NCI-H226 (cell line): ENCODE measurements at regions not wholly inside any gene's neighbourhood (a gene's known extent, or its start where the extent isn't known, plus 50 kb on each side); places are given as distances from the start of the nearest gene placed in this dataset.
"Not testable (repeated sequence)": the region's sequence is repeated elsewhere in the genome, so short reads cannot be mapped to it uniquely, and the experiment has no call there.

ENCODE experiments used
- DNase-seq: peaks from one replicate; pipeline ENCODE4 v3.0.0-alpha.2; 2015

DNA sequence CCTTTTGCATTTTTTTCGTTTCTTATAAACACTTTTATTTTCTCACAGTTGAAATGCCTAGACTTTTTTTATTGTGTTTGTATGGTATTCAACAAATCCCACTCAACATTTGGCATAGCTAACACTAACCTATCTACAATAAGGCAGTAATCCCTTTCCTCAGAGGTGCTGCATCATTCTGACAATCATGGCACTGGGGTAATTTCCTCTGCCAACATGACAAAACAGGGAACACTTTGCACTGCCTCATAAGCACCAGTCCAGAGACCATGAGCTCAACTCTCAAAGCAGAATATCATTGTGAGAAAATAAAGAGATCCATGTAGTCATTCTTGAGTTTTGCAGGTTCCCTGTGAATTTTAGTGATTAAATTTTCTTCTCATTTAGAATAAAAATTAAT is 183.8 kb upstream of the INTU start:
- no peak for DNase-seq

DNA sequence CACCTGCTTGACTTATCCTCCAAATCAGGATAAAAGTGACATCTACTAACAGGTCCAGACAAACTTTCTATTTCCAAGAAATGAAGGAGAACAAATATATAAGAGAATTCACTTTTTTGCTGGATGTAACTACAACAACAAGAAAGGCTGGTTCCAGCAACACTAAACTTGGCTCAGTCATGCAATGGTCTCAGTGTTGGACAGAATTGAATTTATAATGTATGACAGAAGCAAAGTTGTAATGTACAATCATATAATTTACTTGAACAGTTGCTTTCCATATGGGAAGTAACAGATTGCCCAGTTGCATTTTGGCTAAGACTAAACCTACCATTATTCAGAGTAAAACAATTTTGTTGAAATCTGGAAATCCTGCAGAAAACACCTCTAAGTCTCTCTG is 183.3 kb upstream of the INTU start:
- no peak for DNase-seq

DNA sequence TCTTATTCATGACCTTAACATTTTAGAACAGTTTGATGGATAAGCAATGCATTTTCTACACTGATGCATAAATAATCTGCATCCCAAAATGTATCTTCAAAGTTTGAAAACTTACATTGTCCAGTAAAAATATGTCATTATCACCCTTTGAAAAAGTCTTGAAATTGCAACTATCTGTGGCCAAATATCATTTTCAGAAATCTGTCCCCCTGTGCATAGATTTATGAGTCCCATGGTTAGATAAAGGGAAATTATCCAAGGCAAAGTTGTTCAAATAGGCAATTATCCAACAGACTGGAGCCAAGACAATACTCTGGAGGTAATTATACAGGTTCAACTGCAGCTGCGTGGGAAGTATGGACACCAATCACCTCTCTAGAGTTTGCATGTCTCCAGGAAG is 182.5 kb upstream of the INTU start:
- DNase-seq = no peak

DNA sequence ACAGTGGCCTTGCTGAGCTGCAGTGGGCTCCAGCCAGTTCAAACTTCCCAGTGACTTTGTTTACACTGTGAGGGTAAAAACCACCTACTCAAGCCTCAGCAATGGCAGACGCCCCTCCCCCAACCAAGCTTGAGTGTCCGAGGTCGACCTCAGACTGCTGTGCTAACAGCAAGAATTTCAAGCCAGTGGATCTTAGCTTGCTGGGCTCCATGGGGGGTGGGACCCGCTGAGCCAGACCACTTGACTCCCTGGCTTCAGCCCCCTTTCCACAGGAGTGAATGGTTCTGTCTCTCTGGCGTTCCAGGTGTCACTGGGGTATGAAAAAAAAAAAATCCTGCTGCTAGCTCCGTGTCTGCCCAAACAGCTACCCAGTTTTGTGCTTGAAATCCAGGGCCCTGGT is 168.9 kb upstream of the INTU start:
- no peak for DNase-seq

DNA sequence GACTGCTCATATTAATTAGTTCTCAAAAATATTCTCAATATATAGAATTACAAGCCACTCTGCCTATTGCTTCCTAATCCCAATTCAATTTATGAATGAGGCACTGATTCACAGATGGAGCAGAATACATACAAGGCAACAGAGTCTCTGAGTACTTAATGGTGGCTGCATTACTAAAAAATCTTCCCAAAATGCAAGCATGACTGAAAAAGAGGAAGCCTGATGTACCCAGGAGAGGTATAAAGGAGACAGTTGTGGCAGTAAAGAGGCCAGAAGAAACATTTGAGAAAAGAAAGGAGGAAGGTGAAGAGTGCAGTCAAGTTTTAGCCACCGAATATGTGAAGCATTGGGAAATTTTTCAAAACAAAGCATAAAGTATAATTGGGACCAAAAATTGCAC is 163.2 kb upstream of the INTU start:
- DNase-seq = no peak

DNA sequence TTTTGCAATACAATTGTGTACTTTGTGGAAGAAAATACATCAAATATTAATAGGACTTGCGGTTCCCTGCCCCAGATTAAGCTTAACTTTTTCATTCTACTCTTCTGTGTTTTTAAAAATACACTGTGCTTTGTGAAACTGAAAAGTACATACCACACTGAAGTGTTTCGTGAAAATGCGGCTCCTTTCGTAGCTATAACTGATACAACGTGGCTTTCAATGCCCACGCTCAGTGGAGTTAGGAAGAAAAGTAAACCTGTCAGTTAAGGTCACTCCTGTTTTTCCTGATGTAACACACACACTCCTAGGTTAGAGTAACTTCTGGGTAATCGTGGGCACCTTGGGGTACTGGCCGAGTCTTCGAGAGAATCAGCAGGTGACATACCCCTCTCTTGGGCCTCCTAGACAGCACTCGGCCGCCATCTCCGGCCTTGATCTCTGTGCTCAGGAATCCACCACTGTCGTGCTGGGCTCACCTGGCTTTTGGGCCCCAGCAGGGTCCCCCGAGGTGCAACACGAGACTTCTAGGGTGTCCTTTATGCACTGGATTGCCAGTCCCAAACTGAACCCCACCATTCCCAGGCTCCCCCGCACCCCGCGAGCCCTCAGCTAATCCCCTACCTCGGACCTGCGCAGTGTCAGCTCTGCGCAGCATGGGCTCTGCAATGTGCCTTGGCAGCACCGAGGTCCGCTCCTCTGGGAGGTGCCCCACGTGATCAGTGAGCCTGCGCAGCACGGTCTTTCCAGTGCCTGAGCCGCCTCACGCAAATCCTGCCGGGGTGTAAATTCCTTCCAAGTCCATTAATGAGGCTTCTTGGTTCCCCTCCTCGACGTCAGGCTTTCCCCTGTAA is 162.6 kb upstream of the INTU start:
- no peak for DNase-seq

DNA sequence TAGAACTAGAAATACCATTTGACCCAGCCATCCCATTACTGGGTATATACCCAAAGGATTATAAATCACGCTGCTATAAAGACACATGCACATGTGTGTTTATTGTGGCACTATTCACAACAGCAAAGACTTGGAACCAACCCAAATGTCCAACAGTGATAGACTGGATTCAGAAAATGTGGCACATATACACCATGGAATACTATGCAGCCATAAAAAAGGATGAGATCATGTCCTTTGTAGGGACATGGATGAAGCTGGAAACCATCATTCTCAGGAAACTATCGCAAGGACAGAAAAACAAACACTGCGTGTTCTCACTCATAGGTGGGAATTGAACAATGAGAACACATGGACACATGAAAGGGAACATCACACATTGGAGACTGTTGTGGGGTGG is 154.5 kb upstream of the INTU start:
- DNase-seq = not testable (repeated sequence)

DNA sequence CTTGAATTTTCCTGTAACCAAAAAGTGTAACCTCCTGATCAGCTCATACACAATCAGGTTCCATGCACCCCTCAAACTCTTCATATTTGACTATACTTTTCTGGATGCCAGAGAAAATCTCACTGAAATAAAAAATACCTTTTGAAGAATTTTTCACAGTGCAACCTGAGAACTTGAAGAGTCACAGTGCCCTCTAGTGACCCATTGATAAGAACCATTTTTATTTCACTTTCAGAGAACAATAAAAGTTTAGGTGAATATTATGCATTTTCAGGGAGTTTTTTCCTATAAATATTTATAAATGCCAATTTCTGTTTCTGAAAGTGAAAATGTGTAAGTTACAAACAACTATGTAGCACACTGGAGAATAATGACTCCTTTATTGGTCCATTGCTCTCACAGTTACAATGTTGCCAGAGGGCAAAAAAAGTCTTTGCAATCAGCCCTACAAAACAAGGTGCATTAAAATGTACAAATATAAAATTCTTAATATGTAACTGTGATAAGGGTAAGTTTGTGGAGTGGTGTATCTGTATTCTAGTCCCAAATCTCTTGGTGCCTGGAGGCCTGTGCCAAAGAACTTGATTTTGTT is 153.6 kb upstream of the INTU start:
- DNase-seq = no peak

DNA sequence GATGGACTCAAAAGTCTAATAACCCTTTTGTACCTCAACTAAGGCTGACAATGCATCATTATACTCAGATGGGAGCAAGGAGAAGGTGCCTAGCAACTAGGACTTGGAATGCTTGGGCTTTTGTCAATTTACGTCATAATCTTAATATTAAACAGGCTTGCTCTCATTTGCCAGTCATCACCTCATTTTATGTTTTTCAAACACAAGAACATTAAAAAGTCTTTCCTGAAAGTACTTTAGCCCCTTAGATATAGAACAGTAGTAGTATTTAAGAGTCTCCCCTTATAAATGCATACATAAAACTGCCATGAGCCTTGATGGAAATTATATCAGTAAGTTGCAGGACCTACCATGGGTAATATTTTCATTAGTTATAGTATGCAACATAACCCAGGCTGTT is 150.7 kb upstream of the INTU start:
- no peak for DNase-seq

DNA sequence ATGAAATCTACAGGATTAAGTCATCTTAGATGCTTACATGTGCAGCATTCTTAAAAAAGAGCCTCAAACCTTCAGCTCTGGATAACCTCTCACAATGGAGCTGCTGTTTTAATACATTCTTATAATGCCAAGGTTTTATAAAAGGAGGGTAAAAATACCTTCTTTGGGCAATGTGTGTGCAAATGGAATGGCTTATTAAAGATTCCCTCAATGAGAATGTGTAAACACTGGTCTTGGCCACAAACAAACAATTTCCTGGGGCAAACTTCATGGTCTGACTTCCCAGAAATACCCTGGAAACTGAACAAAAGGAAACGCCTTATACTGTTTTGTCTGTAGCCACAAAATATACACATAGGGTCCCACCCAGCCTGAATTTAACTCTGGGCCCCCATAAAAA is 148.6 kb upstream of the INTU start:
- DNase-seq = no peak

DNA sequence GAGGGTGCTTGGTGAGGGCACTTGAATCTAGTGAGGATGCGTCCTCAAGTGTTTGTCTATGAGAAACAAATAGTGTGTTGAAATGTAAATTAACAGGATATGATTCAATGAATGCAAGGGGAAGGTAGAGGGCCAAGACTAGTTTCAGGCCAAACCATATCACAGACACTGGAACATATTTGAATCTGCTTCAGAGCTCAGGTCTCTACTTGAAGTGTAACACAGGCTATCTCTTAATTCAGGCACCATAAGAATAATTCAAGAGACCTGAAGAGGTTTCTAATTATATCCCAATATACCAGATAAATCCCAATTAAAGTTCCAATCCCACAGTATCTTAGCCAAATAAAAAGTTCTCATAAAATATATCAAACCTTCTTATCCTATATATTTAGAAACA is 146.5 kb upstream of the INTU start:
- DNase-seq = no peak

DNA sequence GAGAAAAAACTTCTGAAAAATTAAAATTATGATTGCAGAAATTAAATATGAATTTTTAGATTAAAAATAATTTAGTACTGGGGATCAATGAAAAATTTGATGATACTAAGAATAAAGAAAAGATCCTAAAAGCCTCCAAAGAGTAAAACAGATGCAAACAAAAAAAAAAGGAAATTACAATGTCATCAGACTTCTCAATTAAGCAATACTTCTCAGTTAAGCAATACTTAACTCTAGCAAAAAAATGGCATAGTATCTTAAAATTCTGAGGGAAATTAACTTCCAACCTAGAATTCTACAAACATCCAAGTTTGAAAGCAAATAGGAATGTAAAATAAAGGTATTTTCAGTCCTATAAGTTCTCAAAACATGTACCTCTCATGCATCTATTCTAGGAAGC is 141.2 kb upstream of the INTU start:
- no peak for DNase-seq

DNA sequence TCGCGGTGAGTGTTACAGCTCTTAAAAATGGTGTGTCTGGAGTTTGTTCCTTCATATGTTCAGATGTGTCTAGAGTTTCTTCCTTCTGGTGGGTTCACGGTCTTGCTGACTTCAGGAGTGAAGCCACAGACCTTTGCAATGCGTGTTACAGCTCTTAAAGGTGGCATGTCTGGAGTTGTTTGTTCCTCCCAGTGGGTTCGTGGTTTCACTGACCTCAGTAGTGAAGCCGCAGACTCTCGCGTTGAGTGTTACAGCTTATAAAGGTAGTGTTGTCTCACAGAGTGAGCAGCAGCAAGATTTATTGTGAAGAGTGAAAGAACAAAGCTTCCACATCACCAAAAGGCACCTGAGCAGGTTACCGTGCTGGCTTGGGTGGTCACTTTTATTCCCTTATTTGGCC is 135.9 kb upstream of the INTU start:
- DNase-seq = not testable (repeated sequence)

DNA sequence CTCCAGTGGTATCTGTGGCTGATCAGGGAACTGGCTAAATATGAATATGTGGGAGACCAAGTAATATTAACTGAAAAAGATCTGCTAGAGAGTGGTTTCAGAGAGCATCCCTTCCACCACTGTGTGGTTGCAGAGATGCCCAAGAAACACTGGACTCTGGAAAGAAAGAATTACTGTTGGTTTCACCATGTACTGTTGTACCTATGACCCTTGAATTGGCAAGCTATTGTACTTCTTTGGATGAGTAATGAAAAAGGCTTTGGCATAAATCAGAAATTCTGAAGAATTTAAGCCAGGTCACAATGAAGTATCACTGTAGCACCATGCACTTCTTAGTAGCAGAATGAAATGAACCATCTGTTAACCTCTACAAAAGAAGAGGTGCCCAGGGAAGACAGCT is 134.4 kb upstream of the INTU start:
- no peak for DNase-seq

DNA sequence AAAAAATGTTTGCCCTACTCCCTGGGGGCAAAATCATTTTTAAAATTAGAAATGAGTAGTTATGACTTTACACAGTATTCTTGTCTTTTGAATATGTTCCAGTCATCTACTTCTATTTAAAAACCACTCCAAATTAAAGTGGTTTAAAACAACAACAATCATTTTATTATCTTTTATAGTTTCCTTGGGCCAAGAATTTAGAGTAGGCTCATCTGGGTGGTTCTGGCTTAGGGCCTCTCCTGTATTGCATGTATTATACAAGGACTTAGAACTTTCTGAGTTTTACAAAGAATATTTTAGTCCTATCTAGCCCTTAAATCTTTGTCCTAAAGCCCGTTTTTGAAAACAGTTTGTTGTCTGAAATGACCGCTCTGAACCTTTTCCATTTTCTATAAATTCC is 132.5 kb upstream of the INTU start:
- no peak for DNase-seq

DNA sequence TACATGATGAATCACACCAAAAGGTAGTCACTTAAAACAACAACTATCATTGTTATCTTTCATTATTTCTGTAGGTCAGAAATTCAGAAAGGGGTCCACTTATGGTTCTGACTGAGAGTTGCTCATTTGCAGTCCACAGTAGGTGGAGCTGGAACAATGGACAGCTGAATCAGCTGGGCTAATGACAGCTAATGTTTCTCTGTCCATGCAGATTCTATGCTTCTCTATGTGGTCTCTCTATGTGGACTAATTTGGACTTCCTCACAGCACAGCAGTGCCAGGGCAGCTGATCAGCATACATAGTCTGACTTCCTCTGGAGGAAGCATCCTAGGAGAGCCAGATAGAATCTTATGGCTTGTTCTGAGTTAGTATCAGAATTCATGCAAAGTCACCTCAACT is 131.7 kb upstream of the INTU start:
- no peak for DNase-seq

DNA sequence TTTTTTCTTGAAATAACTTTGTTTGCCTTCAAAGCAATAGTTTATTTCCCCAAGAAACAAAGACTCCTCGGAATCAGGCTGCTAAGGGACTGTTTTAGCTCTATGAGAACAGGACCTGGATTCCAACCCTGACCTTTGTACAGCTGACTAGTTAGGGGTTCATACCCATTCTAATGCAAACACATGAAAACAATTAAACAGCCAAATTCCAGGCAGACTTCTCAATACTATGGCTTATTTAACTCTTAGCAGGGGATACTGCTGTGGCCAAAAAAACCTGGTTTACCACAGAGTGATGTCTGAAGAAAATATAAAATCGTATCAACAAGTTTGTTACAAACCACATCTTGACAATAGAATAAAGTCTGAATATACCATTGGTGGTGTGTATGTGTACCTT is 129.6 kb upstream of the INTU start:
- no peak for DNase-seq

DNA sequence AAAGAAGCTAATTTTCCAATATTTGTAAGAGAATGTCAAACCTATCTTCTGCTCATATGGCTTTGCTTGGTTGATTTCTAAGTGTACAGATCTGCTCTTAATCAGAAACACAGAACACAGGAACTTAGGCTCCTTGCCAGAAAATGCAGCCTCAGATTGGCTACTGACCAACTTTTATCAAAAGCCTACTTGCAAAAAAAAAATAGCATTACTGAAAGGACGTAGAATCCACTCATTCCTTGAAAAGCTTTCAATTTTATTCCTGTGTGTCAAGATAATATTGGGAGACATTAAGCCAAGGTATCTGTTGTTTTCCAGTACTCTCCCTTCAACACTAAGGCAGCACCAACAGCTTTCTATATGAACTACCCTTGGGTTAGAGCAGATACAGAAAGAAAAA is 127.6 kb upstream of the INTU start:
- DNase-seq = peak; percentile 7

DNA sequence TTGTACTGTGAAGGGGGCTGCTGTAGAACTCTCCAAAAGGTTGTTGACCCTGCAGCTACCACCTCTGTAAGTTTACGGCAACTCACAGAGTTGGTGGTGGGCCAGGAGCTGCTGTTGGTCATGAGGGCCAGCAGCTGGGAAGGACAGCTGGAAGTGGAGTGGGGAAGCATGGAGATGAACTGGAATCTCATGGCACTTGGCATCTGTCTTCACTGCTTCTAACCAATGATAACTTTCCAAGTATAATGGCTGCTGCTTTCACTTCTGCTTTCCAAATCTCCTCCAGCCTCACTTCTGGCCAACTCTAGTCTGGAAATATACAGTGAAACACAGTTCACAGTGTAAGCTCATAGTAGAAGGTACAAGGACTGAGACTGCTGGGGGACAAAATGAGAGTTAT is 126.5 kb upstream of the INTU start:
- no peak for DNase-seq

DNA sequence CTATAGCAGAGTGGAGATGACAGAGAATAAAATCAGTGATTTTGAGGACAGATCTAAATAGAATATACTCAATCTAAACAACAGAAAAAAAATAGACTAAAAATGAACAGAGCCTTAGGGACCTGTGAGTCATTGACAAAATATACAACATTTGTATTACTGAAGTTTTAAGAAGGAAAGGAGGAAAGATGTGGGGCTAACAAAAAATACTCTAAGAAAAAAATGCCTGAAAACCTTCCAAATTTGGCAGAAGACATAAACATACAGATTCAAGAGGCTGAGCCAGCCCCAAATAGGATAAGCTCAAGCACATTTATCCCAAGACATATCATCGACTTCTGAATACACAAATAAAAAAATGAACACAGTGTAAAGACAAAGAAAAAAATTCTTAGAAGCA is 123.6 kb upstream of the INTU start:
- DNase-seq = no peak

DNA sequence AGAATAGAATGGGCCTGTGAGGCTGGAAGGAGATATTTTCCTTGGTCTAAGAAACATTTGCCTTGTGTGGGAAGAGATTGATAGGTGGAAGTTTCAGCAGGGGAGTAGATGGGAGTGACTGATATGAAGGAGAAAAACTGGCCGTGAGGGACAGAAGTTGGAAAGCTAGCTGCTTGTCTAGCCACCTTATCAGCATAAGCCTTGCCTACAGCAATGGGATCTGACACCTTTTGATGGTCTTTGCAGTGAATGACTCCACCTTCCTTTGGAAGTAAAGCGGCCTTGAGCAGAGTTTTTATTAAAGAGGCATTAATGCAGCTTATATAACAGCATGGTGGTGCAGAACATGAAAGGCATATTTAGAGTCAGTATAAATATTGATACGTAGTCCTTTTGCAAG is 120.1 kb upstream of the INTU start:
- DNase-seq = not testable (repeated sequence)

DNA sequence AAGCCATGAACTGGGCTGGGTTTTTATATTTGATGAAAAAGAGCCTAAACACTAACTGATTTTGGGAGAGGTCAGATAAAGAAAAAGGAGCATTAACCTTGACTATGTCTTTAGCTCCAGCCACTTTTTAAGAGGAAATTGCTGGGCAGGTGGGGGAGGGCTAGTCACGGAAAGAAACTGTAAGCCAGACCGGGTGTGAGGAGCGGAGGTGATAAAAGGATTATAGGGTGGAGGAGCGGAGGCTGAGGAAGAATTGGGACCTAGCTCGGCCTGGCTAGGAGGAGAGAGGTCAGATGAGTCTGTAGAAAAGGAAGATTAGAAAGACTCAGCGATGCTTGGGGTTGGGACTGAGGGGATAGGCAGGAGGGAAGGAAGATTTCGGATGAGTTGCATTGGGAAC is 117.5 kb upstream of the INTU start:
- DNase-seq = not testable (repeated sequence)

DNA sequence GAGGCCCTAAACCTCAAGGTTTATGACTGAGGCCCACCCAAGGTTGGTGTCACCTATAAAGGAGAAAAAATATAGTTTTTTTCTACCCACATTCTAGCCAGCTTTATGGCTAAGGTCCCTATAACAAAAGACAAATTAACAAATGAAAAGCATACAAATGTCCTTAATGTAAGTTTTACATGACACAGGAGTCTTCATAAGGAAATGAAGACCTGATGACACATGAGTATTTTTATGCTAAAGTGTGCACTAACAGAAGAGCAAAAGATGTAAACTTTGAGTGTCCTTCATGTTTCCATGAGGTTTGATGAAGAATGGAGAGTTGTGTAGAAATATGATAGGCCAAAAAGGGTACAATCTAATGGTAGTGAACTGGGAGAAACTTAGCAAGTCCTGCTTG is 114.7 kb upstream of the INTU start:
- DNase-seq = no peak

DNA sequence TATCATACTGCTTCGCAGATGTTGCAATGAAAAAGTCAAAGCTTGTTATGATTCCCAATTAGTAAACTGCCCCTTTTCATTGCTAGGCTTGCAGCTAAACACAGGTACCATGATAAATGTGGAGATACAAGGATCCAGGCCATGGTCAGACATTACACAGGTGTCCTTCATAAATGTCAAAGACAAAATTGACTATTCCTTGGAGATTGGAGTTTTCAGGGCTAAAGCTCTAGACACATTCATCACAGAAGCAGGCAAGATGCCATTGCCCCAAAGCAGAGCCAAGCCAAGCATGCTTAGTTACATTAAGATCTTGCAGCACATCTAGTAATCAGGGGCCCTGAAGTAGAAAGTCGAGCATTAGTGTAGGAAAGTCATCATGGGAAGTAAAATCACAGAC is 111.3 kb upstream of the INTU start:
- DNase-seq = no peak

DNA sequence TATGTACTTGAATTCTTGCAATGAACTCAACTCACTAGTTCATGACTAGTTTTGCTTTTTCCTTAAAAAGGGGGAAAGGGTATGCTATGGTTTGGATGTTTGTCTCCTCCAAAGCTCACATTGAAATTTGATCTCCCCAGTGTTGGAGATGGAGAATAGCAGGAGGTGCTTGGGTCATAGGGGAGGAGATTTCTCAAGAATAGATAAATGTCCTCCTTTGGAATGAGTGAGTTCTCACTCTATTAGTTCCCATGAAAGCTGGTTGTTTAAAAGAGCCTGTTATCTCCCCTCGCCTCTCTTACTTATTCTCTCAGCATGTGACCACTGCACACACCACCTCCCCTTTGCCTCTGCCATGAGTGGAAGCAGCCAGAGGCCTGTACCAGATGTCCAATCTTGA is 109.4 kb upstream of the INTU start:
- no peak for DNase-seq
